ENCODE measurements at regions not wholly inside any gene's neighbourhood (a gene's known extent, or its start where the extent isn't known, plus 50 kb on each side); places are given as distances from the start of the nearest gene placed in this dataset.

DNA sequence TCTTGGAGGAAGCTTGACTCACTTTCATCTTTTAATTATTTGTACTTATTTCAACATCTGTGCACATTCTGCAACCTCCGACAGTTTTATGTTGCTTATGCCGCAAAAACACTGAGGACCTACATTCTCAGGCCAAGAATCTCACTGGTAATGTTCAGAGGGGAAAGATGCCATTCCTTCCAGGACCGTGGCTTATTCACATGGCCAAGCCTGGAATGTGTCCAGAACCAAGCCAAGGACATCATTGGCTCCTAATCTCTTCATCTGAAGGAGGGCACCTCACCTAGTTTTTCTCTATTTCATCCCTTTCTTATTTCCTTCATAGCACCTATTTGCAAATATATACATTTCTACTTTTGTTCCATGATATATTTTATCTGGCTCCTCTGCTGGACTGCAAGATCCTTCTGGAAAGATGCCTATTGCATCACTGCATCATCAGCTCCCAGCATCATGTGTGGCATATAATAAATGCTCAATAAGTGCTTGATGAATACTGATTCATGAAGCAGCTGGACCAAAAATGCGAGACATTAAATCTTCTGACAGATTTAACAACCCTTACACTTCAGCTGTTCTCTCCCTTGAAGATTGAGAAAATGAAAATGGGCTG is 377.1 kb downstream of the TNS1 start:
- DNase-seq (ENCODE audit: low spot score) (no peak), FAIRE-seq (no peak), ATAC-seq (no peak)
- intact Hi-C loops (cut with micrococcal nuclease; ENCODE audit: unreplicated experiment) = no loop called here
- ChIA-PET POLR2A (no interaction called here), CTCF (ENCODE audit: low intra/inter-chr PET ratio, low total read pairs) (no interaction called here)
- H3K9me3 ChIP-seq (ENCODE audit: low read length) = no peaks in the 10 kb centered on the region
- H3K27ac ChIP-seq (ENCODE audit: extremely low read length, insufficient read depth, low read length) = no peak overlapping the region
- H2AFZ ChIP-seq (ENCODE audit: low read length) = no peak overlapping the region
- TF ChIP-seq CEBPB (IDR thresholded peaks at IDR 0.05; ENCODE audit: borderline replicate concordance, low read depth, low read length) = 0 out of 2 replicates have a peak, but pooled peaks have one; percentile 2
- TF ChIP-seq RBM39 (IDR thresholded peaks at IDR 0.05; ENCODE audit: low read depth, low read length, poor library complexity, severe bottlenecking) = no peak
- TF ChIP-seq ATRX (CRISPR knock-in tag; IDR thresholded peaks at IDR 0.05; ENCODE audit: borderline replicate concordance) = no peak
- TF ChIP-seq ZNF781 (CRISPR knock-in tag; IDR thresholded peaks at IDR 0.05; ENCODE audit: borderline replicate concordance, not compliant biosample characterization) = no peak
- H3K4me1 ChIP-seq (ENCODE audit: insufficient read depth, low read length) = peaks cover 19% of the 10 kb centered on the region
- BruUV-seq (replicated peaks) = no TSS peak
- peaks cover 9% of the 10 kb centered on the region; the same call in 1 of the 2 replicates for H4K20me1 ChIP-seq (ENCODE audit: insufficient read depth, low read length)
- no peak overlapping the region for H3K9ac ChIP-seq (ENCODE audit: insufficient read depth, low read depth, low read length)
- no peaks in the 10 kb centered on the region for H3K36me3 ChIP-seq (replicated peaks in 1 of 2; ENCODE audit: control insufficient read depth in 1 of 2, insufficient read depth in 2 of 2, low read length in 2 of 2)
- H3K27me3 ChIP-seq (ENCODE audit: control insufficient read depth in 1 of 2, insufficient read depth in 2 of 2, low read length in 2 of 2) = 0 out of 5 replicates have a peak, but pooled peaks cover 0 to 4% of the 10 kb centered on the region in 2 experiments
- H3K79me2 ChIP-seq (ENCODE audit: insufficient read depth, low read length) = no peaks in the 10 kb centered on the region
- WGBS (ENCODE audit: low lambda C conversion rate) = 39% methylated on average over 4 of the region's 4 CpGs
- no peak overlapping the region for H3K4me3 ChIP-seq (replicated peaks in 1 of 3; ENCODE audit: insufficient read depth in 1 of 3, low read depth in 2 of 3, low read length in 3 of 3)
- in situ Hi-C loops (cut with HindIII; ENCODE audit: extremely low pct_ligation_motif_present, low pct_unique_long_range_greater_than_20kb) = no loop called here
- no peak overlapping the region for H3K4me2 ChIP-seq (ENCODE audit: low read depth, low read length)

DNA sequence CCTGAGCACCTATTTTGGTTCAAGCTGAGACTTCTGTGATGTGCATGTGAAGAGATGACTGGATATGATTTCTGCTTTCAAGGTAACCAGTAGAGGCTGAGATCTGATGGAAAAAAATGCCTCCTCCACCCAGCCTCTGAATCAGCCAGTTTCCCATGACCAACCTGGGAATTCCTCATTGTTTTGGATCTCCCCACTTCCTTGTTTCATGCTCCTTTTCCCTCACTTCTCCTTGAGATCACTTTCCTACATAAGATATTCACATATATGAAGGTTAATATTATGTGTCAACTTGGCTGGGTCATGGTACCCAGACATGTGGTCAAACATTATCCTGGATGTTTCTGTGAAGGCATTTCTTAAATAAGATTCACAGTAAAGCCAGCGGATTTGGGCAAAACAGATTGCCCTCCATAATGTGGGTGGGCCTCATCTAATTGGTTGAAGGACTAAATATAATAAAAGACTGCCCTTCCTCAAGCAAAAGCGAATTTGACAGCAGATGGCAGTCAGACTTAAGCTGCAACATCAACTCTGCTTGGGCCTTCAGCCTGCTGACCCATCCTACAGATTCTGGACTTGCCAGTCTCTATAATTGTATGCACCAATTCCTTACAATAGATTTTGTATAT is 379.4 kb downstream of the TNS1 start:
- Histone ChIP-seq H4K20me1 (ENCODE audit: insufficient read depth, low read length) (peaks cover 9% of the 10 kb centered on the region; the same call in 1 of the 2 replicates), H3K79me2 (ENCODE audit: insufficient read depth, low read length) (no peaks in the 10 kb centered on the region), H3K9me3 (ENCODE audit: low read length) (no peaks in the 10 kb centered on the region), H3K27ac (ENCODE audit: extremely low read length, insufficient read depth, low read length) (no peak overlapping the region), H3K4me1 (ENCODE audit: insufficient read depth, low read length) (peaks cover 26% of the 10 kb centered on the region), H3K27me3 (ENCODE audit: control insufficient read depth in 1 of 2, insufficient read depth in 2 of 2, low read length in 2 of 2) (0 out of 5 replicates have a peak, but pooled peaks cover 0 to 4% of the 10 kb centered on the region in 2 experiments), H3K4me2 (ENCODE audit: low read depth, low read length) (no peak overlapping the region), H3K9ac (ENCODE audit: insufficient read depth, low read depth, low read length) (no peak overlapping the region), H3K4me3 (replicated peaks in 1 of 3; ENCODE audit: insufficient read depth in 1 of 3, low read depth in 2 of 3, low read length in 3 of 3) (no peak overlapping the region), H3K36me3 (replicated peaks in 1 of 2; ENCODE audit: control insufficient read depth in 1 of 2, insufficient read depth in 2 of 2, low read length in 2 of 2) (no peaks in the 10 kb centered on the region), H2AFZ (ENCODE audit: low read length) (no peak overlapping the region)
- BruUV-seq (replicated peaks) = no TSS peak
- ChIA-PET CTCF (ENCODE audit: low intra/inter-chr PET ratio, low total read pairs) (no interaction called here), POLR2A (no interaction called here)
- in situ Hi-C loops (cut with HindIII; ENCODE audit: extremely low pct_ligation_motif_present, low pct_unique_long_range_greater_than_20kb) (no loop called here), intact Hi-C loops (cut with micrococcal nuclease; ENCODE audit: unreplicated experiment) (no loop called here)
- WGBS (ENCODE audit: low lambda C conversion rate) = 3% methylated on average over 2 of the region's 2 CpGs
- ATAC-seq (no peak), FAIRE-seq (no peak), DNase-seq (ENCODE audit: low spot score) (no peak)
- TF ChIP-seq KDM1A (CRISPR knock-in tag; IDR thresholded peaks at IDR 0.05) (no peak), NR1H2 (CRISPR knock-in tag; IDR thresholded peaks at IDR 0.05; ENCODE audit: borderline replicate concordance, low read depth) (no peak), ZNF672 (CRISPR knock-in tag; IDR thresholded peaks at IDR 0.05) (no peak), PAX8 (CRISPR knock-in tag; IDR thresholded peaks at IDR 0.05; ENCODE audit: borderline replicate concordance) (no peak), ZNF556 (CRISPR knock-in tag; IDR thresholded peaks at IDR 0.05; ENCODE audit: borderline replicate concordance) (no peak), SSRP1 (CRISPR knock-in tag; IDR thresholded peaks at IDR 0.05) (no peak), KDM2A (CRISPR knock-in tag; IDR thresholded peaks at IDR 0.05; ENCODE audit: borderline replicate concordance, low read depth) (no peak)
- TF ChIP-seq, protein P1, sequence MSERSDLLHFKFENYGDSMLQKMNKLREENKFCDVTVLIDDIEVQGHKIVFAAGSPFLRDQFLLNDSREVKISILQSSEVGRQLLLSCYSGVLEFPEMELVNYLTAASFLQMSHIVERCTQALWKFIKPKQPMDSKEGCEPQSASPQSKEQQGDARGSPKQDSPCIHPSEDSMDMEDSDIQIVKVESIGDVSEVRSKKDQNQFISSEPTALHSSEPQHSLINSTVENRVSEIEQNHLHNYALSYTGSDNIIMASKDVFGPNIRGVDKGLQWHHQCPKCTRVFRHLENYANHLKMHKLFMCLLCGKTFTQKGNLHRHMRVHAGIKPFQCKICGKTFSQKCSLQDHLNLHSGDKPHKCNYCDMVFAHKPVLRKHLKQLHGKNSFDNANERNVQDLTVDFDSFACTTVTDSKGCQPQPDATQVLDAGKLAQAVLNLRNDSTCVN (CRISPR knock-in tag; IDR thresholded peaks at IDR 0.05; ENCODE audit: borderline replicate concordance) = no peak
- TF ChIP-seq, protein P2, sequence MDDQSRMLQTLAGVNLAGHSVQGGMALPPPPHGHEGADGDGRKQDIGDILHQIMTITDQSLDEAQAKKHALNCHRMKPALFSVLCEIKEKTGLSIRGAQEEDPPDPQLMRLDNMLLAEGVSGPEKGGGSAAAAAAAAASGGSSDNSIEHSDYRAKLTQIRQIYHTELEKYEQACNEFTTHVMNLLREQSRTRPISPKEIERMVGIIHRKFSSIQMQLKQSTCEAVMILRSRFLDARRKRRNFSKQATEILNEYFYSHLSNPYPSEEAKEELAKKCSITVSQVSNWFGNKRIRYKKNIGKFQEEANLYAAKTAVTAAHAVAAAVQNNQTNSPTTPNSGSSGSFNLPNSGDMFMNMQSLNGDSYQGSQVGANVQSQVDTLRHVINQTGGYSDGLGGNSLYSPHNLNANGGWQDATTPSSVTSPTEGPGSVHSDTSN (CRISPR knock-in tag; IDR thresholded peaks at IDR 0.05; ENCODE audit: borderline replicate concordance) = no peak
- TF ChIP-seq, protein P3, sequence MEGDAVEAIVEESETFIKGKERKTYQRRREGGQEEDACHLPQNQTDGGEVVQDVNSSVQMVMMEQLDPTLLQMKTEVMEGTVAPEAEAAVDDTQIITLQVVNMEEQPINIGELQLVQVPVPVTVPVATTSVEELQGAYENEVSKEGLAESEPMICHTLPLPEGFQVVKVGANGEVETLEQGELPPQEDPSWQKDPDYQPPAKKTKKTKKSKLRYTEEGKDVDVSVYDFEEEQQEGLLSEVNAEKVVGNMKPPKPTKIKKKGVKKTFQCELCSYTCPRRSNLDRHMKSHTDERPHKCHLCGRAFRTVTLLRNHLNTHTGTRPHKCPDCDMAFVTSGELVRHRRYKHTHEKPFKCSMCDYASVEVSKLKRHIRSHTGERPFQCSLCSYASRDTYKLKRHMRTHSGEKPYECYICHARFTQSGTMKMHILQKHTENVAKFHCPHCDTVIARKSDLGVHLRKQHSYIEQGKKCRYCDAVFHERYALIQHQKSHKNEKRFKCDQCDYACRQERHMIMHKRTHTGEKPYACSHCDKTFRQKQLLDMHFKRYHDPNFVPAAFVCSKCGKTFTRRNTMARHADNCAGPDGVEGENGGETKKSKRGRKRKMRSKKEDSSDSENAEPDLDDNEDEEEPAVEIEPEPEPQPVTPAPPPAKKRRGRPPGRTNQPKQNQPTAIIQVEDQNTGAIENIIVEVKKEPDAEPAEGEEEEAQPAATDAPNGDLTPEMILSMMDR (CRISPR knock-in tag; IDR thresholded peaks at IDR 0.05) = no peak
